Endothelial cell of umbilical vein (primary cell): ENCODE measurements at regions not wholly inside any gene's neighbourhood (a gene's known extent, or its start where the extent isn't known, plus 50 kb on each side); places are given as distances from the start of the nearest gene placed in this dataset.
"Not testable (repeated sequence)": the region's sequence is repeated elsewhere in the genome, so short reads cannot be mapped to it uniquely, and the experiment has no call there.

Experiments used
- BruUV-seq: library from RNA; stranded (reverse); fragments of 400-500 nt; replicated peaks from 2 replicates; lab custom pipeline; 2021; lab: Mats Ljungman, UMichigan
- CTCF ChIA-PET: fragments of 300-600, 350-600 bp; sonication (Branson Sonifier 250); formaldehyde crosslinking; loops from one replicate; lab custom pipeline; 2021; ENCODE audit warnings: antibody characterized with exemption, inconsistent platforms; lab: Charles Lee
- POLR2A ChIA-PET: fragments of 300-600, 350-600 bp; sonication (Branson Sonifier 250); formaldehyde crosslinking; loops from one replicate; lab custom pipeline; 2021; ENCODE audit warnings: antibody characterized with exemption, inconsistent platforms; lab: Charles Lee
- DNase-seq: peaks from one replicate; pipeline ENCODE4 v3.0.0-alpha.2; 2011; ENCODE audit warnings: low read depth, low spot score
- FAIRE-seq: peaks from 2 replicates; lab custom pipeline; 2011; peaks lifted over from hg19 to GRCh38; lab: Jason Lieb, UNC
- H2AFZ ChIP-seq: 2 replicates; pipeline ENCODE4 v1.6.0; 2012; ENCODE audit warnings: low read depth, low read length, control low read depth, inconsistent platforms
- H3K27ac ChIP-seq: 2 replicates; pipeline ENCODE4 v1.5.1; 2011; ENCODE audit warnings: low read depth, mild to moderate bottlenecking, control low read depth, low read length, moderate library complexity; ENCODE audit not compliant: insufficient read depth
- H3K27me3 ChIP-seq, 2 experiments: 2 replicates each; pipeline versions ENCODE4 v1.6.0 to v1.6.1; 2011; ENCODE audit warnings: low read length in 2 of 2, mixed read lengths in 1 of 2; ENCODE audit not compliant: control insufficient read depth in 2 of 2, insufficient read depth in 2 of 2
- H3K36me3 ChIP-seq, 2 experiments: 2 replicates in 1 of 2; 3 replicates in 1 of 2; pipeline ENCODE4 v1.5.1; 2011; ENCODE audit warnings: low read length in 2 of 2, mild to moderate bottlenecking in 1 of 2, moderate library complexity in 1 of 2; ENCODE audit not compliant: control insufficient read depth in 2 of 2, insufficient read depth in 2 of 2; ENCODE audit errors: extremely low read depth in 1 of 2
- H3K4me1 ChIP-seq: 3 replicates; pipeline ENCODE4 v1.5.1; 2011; ENCODE audit warnings: mild to moderate bottlenecking, low read length; ENCODE audit not compliant: control insufficient read depth, insufficient read depth; ENCODE audit errors: extremely low read depth
- H3K4me2 ChIP-seq: 2 replicates; pipeline ENCODE4 v1.6.1; 2011; ENCODE audit warnings: low read length, control low read depth, mixed read lengths; ENCODE audit not compliant: insufficient read depth
- H3K4me3 ChIP-seq, 3 experiments: fragments of 200-600 bp in 1 of 3; sonication (generic), shearing (Covaris generic) in 1 of 3; replicated peaks in 1 of 3; 2 replicates each; pipeline ENCODE4 v1.5.1; 2011 to 2016; ENCODE audit warnings: control low read depth in 3 of 3, low read length in 3 of 3, mild to moderate bottlenecking in 2 of 3, inconsistent platforms in 1 of 3, low read depth in 1 of 3, moderate library complexity in 1 of 3; ENCODE audit not compliant: insufficient read depth in 1 of 3
- H3K79me2 ChIP-seq: 2 replicates; pipeline ENCODE4 v1.6.0; 2012; ENCODE audit warnings: low read length, inconsistent platforms; ENCODE audit not compliant: control insufficient read depth, insufficient read depth
- H3K9ac ChIP-seq: replicated peaks from 2 replicates; pipeline ENCODE3; 2011; ENCODE audit warnings: low read length, control low read depth; ENCODE audit not compliant: insufficient read depth; ENCODE audit errors: extremely low read depth
- H3K9me1 ChIP-seq: replicated peaks from 3 replicates; pipeline ENCODE4 v1.6.0; 2011; ENCODE audit warnings: mild to moderate bottlenecking, low read length; ENCODE audit not compliant: control insufficient read depth, insufficient read depth; ENCODE audit errors: extremely low read depth
- H3K9me3 ChIP-seq: replicated peaks from 2 replicates; pipeline ENCODE4 v1.5.1; 2012; ENCODE audit warnings: low read length, inconsistent platforms; ENCODE audit not compliant: control insufficient read depth, insufficient read depth
- H4K20me1 ChIP-seq: replicated peaks from 2 replicates; pipeline ENCODE3; 2011; ENCODE audit warnings: mild to moderate bottlenecking, low read length; ENCODE audit not compliant: control insufficient read depth, insufficient read depth; ENCODE audit errors: extremely low read depth
- CTCF ChIP-seq, 2 donors: IDR thresholded peaks; 1 replicate in 1 of 2; 2 replicates in 1 of 2; pipeline ENCODE4 v1.5.1; 2011; ENCODE audit warnings: low read length in 2 of 2, mild to moderate bottlenecking in 2 of 2, moderate library complexity in 2 of 2, control low read depth in 1 of 2, inconsistent platforms in 1 of 2, low read depth in 1 of 2; ENCODE audit not compliant: insufficient read depth in 1 of 2; ENCODE audit errors: extremely low read depth in 1 of 2
- JUN ChIP-seq: IDR thresholded peaks from 2 replicates; pipeline ENCODE4 v1.6.1; 2011; ENCODE audit warnings: borderline replicate concordance, low read depth; ENCODE audit not compliant: insufficient read length, insufficient read depth
- dilution Hi-C: fragments of 300-500 bp; cut with MboI; formaldehyde crosslinking; loops from one replicate; pipeline ENCODE4 v1.15.0; 2019; ENCODE audit warnings: low sequenced_read_pairs; ENCODE audit not compliant: extremely low pct_ligation_motif_present
- intact Hi-C: fragments of 100-400 bp; cut with micrococcal nuclease; formaldehyde crosslinking; loops from one replicate; pipeline ENCODE4 v1.10.0; 2022

GRCh38 chrX:36898301-36898700 is 109.9 kb upstream of the FAM47C start:
- Histone ChIP-seq H3K4me1 (no peaks in the 10 kb centered on the region), H3K9me1 (no peaks in the 10 kb centered on the region), H3K27me3 (no peaks in the 10 kb centered on the region), H3K4me3 (no peak overlapping the region), H3K79me2 (no peaks in the 10 kb centered on the region), H3K27ac (no peak overlapping the region), H3K4me2 (no peak overlapping the region), H3K9me3 (no peaks in the 10 kb centered on the region), H4K20me1 (no peaks in the 10 kb centered on the region), H3K9ac (no peak overlapping the region), H2AFZ (no peak overlapping the region), H3K36me3 (no peaks in the 10 kb centered on the region)
- BruUV-seq = no TSS peak
- DNase-seq (peak; percentile 1), FAIRE-seq (no peak)
- TF ChIP-seq CTCF (IDR thresholded peaks at IDR 0.05; ENCODE audit: extremely low read depth in 1 of 2, insufficient read depth in 1 of 2, low read depth in 1 of 2, low read length in 2 of 2) = peak; percentile 19 to 43
- no peak for TF ChIP-seq JUN
- ChIA-PET CTCF (no interaction called here), POLR2A (no interaction called here)
- dilution Hi-C loops = no loop called here
- intact Hi-C loops = no loop called here

- H2AFZ ChIP-seq, H3K79me2 ChIP-seq, BruUV-seq, H3K9me3 ChIP-seq, dilution Hi-C loops, H3K4me1 ChIP-seq, H3K9me1 ChIP-seq, H3K4me2 ChIP-seq, H3K27me3 ChIP-seq, H3K9ac ChIP-seq, FAIRE-seq, H3K4me3 ChIP-seq, DNase-seq, H4K20me1 ChIP-seq, H3K36me3 ChIP-seq, H3K27ac ChIP-seq, CTCF ChIA-PET, intact Hi-C loops, POLR2A ChIA-PET: not testable (repeated sequence)
Observed at GRCh38 chrX:36904561-36904960, 103.6 kb upstream of the FAM47C start.
